HepG2 (cell line): ENCODE measurements at regions not wholly inside any gene's neighbourhood (a gene's known extent, or its start where the extent isn't known, plus 50 kb on each side); places are given as distances from the start of the nearest gene placed in this dataset.

Source experiments
- ATAC-seq: fragments of 200-7000 bp; cut with Tn5 transposase; 3 replicates; pipeline ENCODE4 v1.9.1; 2020; ENCODE audit warnings: mild to moderate bottlenecking, moderate library complexity
- BruUV-seq: library from RNA; stranded (reverse); fragments of 400-500 nt; replicated peaks from 2 replicates; lab custom pipeline; 2021; lab: Mats Ljungman, UMichigan
- CTCF ChIA-PET: fragments of 300-600 bp; formaldehyde crosslinking; extraction: SDS; loops from one replicate; lab custom pipeline; 2021; ENCODE audit warnings: low total read pairs, inconsistent platforms, low intra/inter-chr PET ratio; lab: Yijun Ruan, JAX
- POLR2A ChIA-PET: fragments of 350-600 bp; sonication (Branson Sonifier 250); formaldehyde crosslinking; loops from one replicate; lab custom pipeline; 2020; ENCODE audit warnings: antibody characterized with exemption, inconsistent platforms; lab: Yijun Ruan, JAX
- DNase-seq: peaks from one replicate; pipeline ENCODE4 v3.0.0-alpha.2; 2015; ENCODE audit warnings: low spot score
- FAIRE-seq: peaks from 3 replicates; lab custom pipeline; 2011; peaks lifted over from hg19 to GRCh38; lab: Jason Lieb, UNC
- H2AFZ ChIP-seq: one replicate; pipeline ENCODE4 v1.6.1; 2011; ENCODE audit warnings: low read length, inconsistent platforms
- H3K27ac ChIP-seq: fragments of 300-600 bp; 3 replicates; pipeline ENCODE4 v1.8.0; 2011; ENCODE audit warnings: mixed run types, mild to moderate bottlenecking, mixed read lengths, low read length, inconsistent platforms; ENCODE audit not compliant: insufficient read depth; ENCODE audit errors: extremely low read length
- H3K27me3 ChIP-seq, 2 experiments: fragments of 200-600 bp in 1 of 2; 2 replicates in 1 of 2; 3 replicates in 1 of 2; pipeline versions ENCODE4 v1.6.0 to v1.8.0; 2011; ENCODE audit warnings: low read length in 2 of 2, mild to moderate bottlenecking in 2 of 2, moderate library complexity in 2 of 2, inconsistent platforms in 1 of 2; ENCODE audit not compliant: insufficient read depth in 2 of 2, control insufficient read depth in 1 of 2
- H3K36me3 ChIP-seq, 2 experiments: fragments of 200-600 bp in 1 of 2; replicated peaks in 1 of 2; 2 replicates in 1 of 2; 3 replicates in 1 of 2; pipeline versions ENCODE4 v1.5.1 to v1.8.0; 2011; ENCODE audit warnings: low read length in 2 of 2, inconsistent platforms in 1 of 2; ENCODE audit not compliant: insufficient read depth in 2 of 2, control insufficient read depth in 1 of 2
- H3K4me1 ChIP-seq: 2 replicates; pipeline ENCODE4 v1.5.1; 2012; ENCODE audit warnings: low read length, inconsistent platforms; ENCODE audit not compliant: insufficient read depth
- H3K4me2 ChIP-seq: 2 replicates; pipeline ENCODE4 v1.6.0; 2011; ENCODE audit warnings: low read depth, low read length, inconsistent platforms
- H3K4me3 ChIP-seq, 3 experiments: fragments of 200-600 bp in 1 of 3; sonication (generic), shearing (Covaris generic) in 1 of 3; replicated peaks in 1 of 3; 2 replicates each; pipeline ENCODE4 v1.5.1; 2011 to 2016; ENCODE audit warnings: low read length in 3 of 3, inconsistent platforms in 2 of 3, low read depth in 2 of 3, mild to moderate bottlenecking in 2 of 3, control low read depth in 1 of 3, mixed read lengths in 1 of 3; ENCODE audit not compliant: insufficient read depth in 1 of 3
- H3K79me2 ChIP-seq: one replicate; pipeline ENCODE4 v1.6.1; 2011; ENCODE audit warnings: low read length, inconsistent platforms; ENCODE audit not compliant: insufficient read depth
- H3K9ac ChIP-seq: 2 replicates; pipeline ENCODE4 v1.6.0; 2011; ENCODE audit warnings: mild to moderate bottlenecking, low read depth, low read length, inconsistent platforms; ENCODE audit not compliant: insufficient read depth
- H3K9me3 ChIP-seq: 2 replicates; pipeline ENCODE4 v1.5.1; 2012; ENCODE audit warnings: mild to moderate bottlenecking, low read length
- H4K20me1 ChIP-seq: 2 replicates; pipeline ENCODE4 v1.6.0; 2011; ENCODE audit warnings: inconsistent platforms, mild to moderate bottlenecking, low read length, moderate library complexity; ENCODE audit not compliant: insufficient read depth
- ARNT ChIP-seq: fragments of 450-650 bp; IDR thresholded peaks from 2 replicates; pipeline ENCODE4 v1.6.1; 2017
- ATF5 ChIP-seq: sonication (generic); formaldehyde crosslinking; IDR thresholded peaks from 2 replicates; pipeline ENCODE4 v1.4.0; 2020; ENCODE audit warnings: mild to moderate bottlenecking, low read depth, missing genetic modification reagents
- ATM ChIP-seq: fragments of 450-650 bp; IDR thresholded peaks from 2 replicates; pipeline ENCODE4 v1.7.1; 2017; ENCODE audit warnings: mild to moderate bottlenecking, borderline replicate concordance
- FOXP1 ChIP-seq, 2 experiments: fragments of 450-650 bp in 1 of 2; IDR thresholded peaks; 2 replicates each; pipeline ENCODE4 v1.6.1; 2017 to 2018; ENCODE audit warnings: antibody characterized with exemption in 1 of 2
- HCFC1 ChIP-seq: fragments of 150-350 bp; IDR thresholded peaks from 2 replicates; pipeline ENCODE4 v1.6.1; 2014; ENCODE audit warnings: low read depth, low read length
- IKZF1 ChIP-seq: fragments of 450-650 bp; IDR thresholded peaks from 2 replicates; pipeline ENCODE4 v1.7.1; 2016
- PCBP2 ChIP-seq: fragments of 200-400 bp; formaldehyde crosslinking; optimal IDR thresholded peaks from 2 replicates; pipeline ENCODE3; 2018; ENCODE audit warnings: low read length, low read depth; ENCODE audit not compliant: poor library complexity, severe bottlenecking
- RELA ChIP-seq: sonication (generic); formaldehyde crosslinking; IDR thresholded peaks from 2 replicates; pipeline ENCODE4 v1.4.0; 2020; ENCODE audit warnings: missing genetic modification reagents
- SMC3 ChIP-seq: IDR thresholded peaks from 2 replicates; pipeline ENCODE4 v1.6.1; 2011; ENCODE audit warnings: low read length, improper control_type of control experiment
- TRIM22 ChIP-seq: fragments of 450-650 bp; IDR thresholded peaks from 2 replicates; pipeline ENCODE4 v1.6.1; 2017
- ZC3H4 ChIP-seq: sonication (generic); formaldehyde crosslinking; IDR thresholded peaks from 2 replicates; pipeline ENCODE4 v1.4.0; 2020; ENCODE audit warnings: missing genetic modification reagents, borderline replicate concordance
- WGBS: methylation state at CpG from one replicate; pipeline ENCODE4 v1.1.6; 2017; ENCODE audit warnings: low lambda C conversion rate; 5-methylcytosine and 5-hydroxymethylcytosine counted together
- in situ Hi-C: cut with HindIII; loops from 2 replicates; pipeline ENCODE4 v1.10.0; 2017; ENCODE audit warnings: low pct_unique_long_range_greater_than_20kb; ENCODE audit not compliant: extremely low pct_ligation_motif_present
- intact Hi-C: fragments of 100-400 bp; cut with micrococcal nuclease; formaldehyde crosslinking; loops from one replicate; pipeline ENCODE4 v1.10.0; 2022; ENCODE audit not compliant: unreplicated experiment
- TF ChIP-seq, protein P1 (sequence below): sonication (generic); formaldehyde crosslinking; IDR thresholded peaks from 2 replicates; pipeline ENCODE4 v1.4.0; 2020; ENCODE audit warnings: missing genetic modification reagents
- TF ChIP-seq, protein P2 (sequence below), 2 experiments: fragments of 450-650 bp in 1 of 2; sonication (generic) in 1 of 2; formaldehyde crosslinking in 1 of 2; IDR thresholded peaks; 2 replicates each; pipeline versions ENCODE4 v1.6.1 to v1.8.0; 2016 to 2022; ENCODE audit warnings: antibody characterized with exemption in 1 of 2, mild to moderate bottlenecking in 1 of 2, missing genetic modification reagents in 1 of 2

DNA sequence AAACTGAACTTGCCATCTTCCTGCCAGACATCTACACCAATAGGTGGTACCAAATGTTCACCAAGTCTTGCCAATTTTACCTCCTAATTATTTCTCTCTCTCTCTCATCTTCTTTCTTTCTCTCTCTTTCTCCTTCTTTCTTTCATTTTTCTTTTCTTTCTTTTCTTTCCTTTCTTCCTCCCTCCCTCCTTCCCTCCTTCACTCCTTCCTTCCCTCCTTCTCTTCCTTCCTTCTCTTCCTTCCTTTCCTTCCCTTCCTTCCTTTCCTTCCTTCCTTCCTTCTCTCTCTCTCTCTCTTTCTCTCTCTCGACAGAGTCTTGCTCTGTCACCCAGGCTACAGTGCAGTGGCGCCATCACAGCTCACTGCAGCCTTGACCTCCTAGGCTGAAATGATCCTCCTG, 55.4 kb upstream of the PSMA6 start:
- Histone ChIP-seq H3K4me1 (no peaks in the 10 kb centered on the region), H2AFZ (no peak overlapping the region), H3K27me3 (no peaks in the 10 kb centered on the region; a peak in 1 of 5 replicates), H3K9me3 (no peaks in the 10 kb centered on the region), H3K27ac (no peak overlapping the region), H3K9ac (no peak overlapping the region), H4K20me1 (no peaks in the 10 kb centered on the region), H3K4me2 (no peak overlapping the region), H3K79me2 (no peaks in the 10 kb centered on the region), H3K36me3 (peaks cover 3 to 5% of the 10 kb centered on the region in 2 experiments; a peak in 3 of 5 replicates), H3K4me3 (no peak overlapping the region)
- intact Hi-C loops (no loop called here), in situ Hi-C loops (no loop called here)
- CTCF ChIA-PET, result no interaction called here
- FAIRE-seq (no peak), ATAC-seq (no peak), DNase-seq (no peak)
- POLR2A ChIA-PET, result no interaction called here
- no TSS peak for BruUV-seq
- 90% methylated on average over 2 of the region's 2 CpGs for WGBS
- no peak for TF ChIP-seq ATF5 (CRISPR knock-in tag)
- TF ChIP-seq ARNT, result peak; percentile 39; the same call in 1 of the 2 replicates
- TF ChIP-seq TRIM22, result peak; percentile 31; the same call in 1 of the 2 replicates
- TF ChIP-seq PCBP2, result peak; percentile 71
- TF ChIP-seq IKZF1, result 0 out of 2 replicates have a peak, but pooled peaks have one; percentile 47
- peak; percentile 74; the same call in 1 of the 2 replicates for TF ChIP-seq ATM
- TF ChIP-seq ZC3H4 (CRISPR knock-in tag), result no peak
- TF ChIP-seq SMC3, result no peak
- peak; percentile 44; the same call in 1 of the 2 replicates for TF ChIP-seq FOXP1 (IDR thresholded peaks at IDR 0.05)
- no peak for TF ChIP-seq FOXP1 (CRISPR knock-in tag; IDR thresholded peaks at IDR 0.05)
- TF ChIP-seq RELA (CRISPR knock-in tag), result no peak
- TF ChIP-seq HCFC1, result no peak
- TF ChIP-seq, protein P1, sequence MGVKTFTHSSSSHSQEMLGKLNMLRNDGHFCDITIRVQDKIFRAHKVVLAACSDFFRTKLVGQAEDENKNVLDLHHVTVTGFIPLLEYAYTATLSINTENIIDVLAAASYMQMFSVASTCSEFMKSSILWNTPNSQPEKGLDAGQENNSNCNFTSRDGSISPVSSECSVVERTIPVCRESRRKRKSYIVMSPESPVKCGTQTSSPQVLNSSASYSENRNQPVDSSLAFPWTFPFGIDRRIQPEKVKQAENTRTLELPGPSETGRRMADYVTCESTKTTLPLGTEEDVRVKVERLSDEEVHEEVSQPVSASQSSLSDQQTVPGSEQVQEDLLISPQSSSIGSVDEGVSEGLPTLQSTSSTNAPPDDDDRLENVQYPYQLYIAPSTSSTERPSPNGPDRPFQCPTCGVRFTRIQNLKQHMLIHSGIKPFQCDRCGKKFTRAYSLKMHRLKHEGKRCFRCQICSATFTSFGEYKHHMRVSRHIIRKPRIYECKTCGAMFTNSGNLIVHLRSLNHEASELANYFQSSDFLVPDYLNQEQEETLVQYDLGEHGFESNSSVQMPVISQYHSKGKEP, result no peak
- TF ChIP-seq, protein P2, sequence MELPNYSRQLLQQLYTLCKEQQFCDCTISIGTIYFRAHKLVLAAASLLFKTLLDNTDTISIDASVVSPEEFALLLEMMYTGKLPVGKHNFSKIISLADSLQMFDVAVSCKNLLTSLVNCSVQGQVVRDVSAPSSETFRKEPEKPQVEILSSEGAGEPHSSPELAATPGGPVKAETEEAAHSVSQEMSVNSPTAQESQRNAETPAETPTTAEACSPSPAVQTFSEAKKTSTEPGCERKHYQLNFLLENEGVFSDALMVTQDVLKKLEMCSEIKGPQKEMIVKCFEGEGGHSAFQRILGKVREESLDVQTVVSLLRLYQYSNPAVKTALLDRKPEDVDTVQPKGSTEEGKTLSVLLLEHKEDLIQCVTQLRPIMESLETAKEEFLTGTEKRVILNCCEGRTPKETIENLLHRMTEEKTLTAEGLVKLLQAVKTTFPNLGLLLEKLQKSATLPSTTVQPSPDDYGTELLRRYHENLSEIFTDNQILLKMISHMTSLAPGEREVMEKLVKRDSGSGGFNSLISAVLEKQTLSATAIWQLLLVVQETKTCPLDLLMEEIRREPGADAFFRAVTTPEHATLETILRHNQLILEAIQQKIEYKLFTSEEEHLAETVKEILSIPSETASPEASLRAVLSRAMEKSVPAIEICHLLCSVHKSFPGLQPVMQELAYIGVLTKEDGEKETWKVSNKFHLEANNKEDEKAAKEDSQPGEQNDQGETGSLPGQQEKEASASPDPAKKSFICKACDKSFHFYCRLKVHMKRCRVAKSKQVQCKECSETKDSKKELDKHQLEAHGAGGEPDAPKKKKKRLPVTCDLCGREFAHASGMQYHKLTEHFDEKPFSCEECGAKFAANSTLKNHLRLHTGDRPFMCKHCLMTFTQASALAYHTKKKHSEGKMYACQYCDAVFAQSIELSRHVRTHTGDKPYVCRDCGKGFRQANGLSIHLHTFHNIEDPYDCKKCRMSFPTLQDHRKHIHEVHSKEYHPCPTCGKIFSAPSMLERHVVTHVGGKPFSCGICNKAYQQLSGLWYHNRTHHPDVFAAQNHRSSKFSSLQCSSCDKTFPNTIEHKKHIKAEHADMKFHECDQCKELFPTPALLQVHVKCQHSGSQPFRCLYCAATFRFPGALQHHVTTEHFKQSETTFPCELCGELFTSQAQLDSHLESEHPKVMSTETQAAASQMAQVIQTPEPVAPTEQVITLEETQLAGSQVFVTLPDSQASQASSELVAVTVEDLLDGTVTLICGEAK (IDR thresholded peaks at IDR 0.05), result peak; percentile 27; the same call in 1 of the 2 replicates
- TF ChIP-seq, protein P2 (CRISPR knock-in tag; IDR thresholded peaks at IDR 0.05), result no peak
